Embryonic facial prominence (tissue), 1 donor: ENCODE measurements at regions not wholly inside any gene's neighbourhood (a gene's known extent, or its start where the extent isn't known, plus 50 kb on each side); places are given as distances from the start of the nearest gene placed in this dataset.
"Not testable (repeated sequence)": the region's sequence is repeated elsewhere in the genome, so short reads cannot be mapped to it uniquely, and the experiment has no call there.

ENCODE experiments used
- DNase-seq: peaks from one replicate; pipeline ENCODE4 v3.0.0-alpha.2; 2016; ENCODE audit errors: extremely low spot score

DNA sequence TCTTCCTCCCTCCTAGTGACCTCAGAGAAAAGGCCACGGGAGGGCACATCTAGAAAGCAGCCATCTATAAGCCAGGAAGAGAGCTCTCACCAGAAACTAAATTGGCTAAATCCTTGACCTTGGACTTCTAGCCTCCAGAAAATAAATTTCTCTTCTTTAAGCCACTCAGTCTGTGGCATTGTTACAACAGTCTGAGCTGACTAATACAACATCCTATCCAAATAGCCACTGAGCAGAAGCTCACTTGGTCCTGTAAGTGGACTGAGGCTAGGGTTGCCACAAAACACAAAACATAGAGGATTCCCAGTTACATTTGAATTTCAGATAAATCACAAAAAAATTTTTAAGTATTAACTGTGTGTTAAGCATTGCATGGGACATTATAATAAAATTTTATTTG, 383.4 kb downstream of the MLLT3 start:
- no peak for DNase-seq

DNA sequence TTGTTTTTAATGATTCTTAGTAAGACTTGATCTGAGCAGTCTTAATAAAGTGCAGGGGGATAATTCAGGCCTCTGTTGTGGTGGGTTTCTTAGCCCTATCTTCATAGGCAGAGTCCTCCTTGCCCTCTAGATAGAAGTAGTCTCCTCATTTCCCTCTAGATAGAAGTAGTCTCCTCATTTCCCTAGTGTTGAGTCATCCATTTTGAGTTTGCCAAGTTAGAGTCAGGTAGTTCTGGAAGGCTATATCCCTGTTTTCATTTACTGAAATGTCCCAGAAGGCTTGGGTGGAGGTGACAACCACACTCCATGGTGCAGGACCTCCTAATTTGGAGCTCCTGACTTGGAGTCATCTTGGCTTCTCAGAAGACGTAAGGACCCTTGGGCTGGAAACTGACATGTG, 384.6 kb downstream of the MLLT3 start:
- DNase-seq = no peak

DNA sequence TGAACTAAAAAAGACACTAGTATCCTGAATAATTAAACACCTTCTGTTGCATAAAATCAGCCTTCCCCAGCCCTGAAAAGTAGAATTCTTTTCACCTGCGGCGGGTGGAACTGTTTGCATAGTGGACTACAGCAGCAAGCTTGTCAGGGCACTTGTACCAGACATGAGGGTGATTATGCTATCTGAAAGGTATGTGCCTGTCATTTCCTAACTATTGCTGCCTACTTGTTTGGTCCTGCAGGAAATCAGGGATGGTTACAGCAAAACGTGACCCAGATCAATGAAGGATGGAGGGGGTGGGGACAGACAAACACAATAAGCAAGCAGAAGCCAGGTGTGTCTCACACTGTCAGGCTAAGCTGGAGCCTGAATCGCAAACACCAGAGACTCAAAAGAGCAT, 385.6 kb downstream of the MLLT3 start:
- DNase-seq = no peak

- not testable (repeated sequence) for DNase-seq
These were observed 387.1 kb downstream of the MLLT3 start for GRCh38 chr9:20235206-20235605.

DNA sequence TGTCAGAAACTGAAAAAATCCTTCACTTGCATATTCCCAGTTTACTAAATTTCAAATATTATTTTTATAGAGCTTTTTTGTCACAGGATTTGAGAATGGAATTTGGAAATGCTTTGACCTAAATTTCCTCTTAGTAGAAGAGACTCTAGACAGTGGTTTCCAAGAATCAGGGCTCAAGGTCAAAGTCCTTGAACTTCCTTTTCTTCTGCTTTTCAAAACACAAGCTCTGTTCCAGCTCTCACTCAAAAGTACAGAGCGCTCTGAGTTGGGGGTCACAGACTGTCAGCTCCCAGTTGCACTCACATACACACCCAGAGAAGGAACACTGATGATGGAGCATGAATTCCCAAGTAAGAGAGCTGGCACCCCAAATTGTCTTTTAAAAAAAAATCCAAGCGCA, 394.2 kb downstream of the MLLT3 start:
- DNase-seq = no peak

GRCh38 chr9:20227166-20227874, 395.0 kb downstream of the MLLT3 start:
- no peak for DNase-seq

- DNase-seq = no peak
These were observed 396.0 kb downstream of the MLLT3 start for GRCh38 chr9:20226345-20226744.

DNA sequence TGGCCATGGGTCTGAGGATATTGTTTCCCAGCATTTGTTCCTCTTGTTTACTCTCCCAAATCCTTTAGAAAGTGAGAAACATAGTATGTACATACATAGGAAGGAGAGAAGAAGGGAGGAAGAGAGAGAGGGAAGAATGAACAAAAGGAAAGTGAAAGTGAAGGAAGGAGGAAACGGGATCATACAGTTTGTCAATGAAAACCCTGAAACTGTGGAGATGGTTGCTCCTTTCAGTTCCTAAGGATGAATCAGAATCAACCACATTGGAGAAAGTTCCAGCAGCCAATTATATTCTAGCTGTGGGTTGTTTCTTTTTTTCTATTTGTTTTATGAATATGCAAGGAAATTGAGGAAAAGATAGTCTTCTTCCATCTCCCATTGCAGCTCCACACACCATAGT, 396.5 kb downstream of the MLLT3 start:
- DNase-seq = no peak

DNA sequence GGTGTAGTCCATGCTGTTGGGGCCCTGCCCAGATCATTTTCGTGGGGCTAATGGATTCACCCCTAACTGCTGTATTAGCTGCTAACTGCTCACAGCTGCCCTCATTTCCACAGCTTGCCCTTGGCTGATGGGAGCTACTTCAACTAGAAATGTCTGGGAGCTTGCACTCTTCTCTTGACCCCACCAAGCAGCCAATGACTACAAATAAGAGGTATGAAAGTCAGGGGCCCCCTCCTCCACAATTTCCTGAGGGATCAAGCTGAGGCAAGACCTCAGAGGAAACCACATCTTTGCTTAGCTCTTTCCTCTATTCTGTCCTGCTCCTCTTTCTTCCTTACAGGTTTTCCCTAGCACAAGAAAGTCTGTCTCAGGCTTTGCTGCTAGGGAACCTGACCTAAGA, 397.5 kb downstream of the MLLT3 start:
- no peak for DNase-seq

DNA sequence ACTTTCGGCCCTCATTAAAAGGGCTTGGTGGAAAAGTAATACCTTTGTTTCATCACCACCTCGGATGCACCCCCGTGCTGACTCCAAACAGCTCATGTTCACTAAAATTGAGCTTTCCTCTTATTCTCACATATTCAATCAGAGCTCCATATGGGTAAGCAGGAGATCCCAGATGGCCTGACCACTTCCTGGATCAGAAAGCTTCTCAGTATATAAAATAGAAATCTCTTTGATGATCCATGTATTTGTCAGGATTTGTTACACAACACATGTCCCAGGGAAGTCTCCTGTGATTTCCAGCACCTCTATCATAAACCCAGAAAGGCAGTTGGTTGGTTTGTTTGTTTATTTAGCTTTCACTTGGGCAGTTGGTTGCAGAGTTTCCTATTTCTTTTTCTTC, 402.0 kb downstream of the MLLT3 start:
- DNase-seq = no peak

DNA sequence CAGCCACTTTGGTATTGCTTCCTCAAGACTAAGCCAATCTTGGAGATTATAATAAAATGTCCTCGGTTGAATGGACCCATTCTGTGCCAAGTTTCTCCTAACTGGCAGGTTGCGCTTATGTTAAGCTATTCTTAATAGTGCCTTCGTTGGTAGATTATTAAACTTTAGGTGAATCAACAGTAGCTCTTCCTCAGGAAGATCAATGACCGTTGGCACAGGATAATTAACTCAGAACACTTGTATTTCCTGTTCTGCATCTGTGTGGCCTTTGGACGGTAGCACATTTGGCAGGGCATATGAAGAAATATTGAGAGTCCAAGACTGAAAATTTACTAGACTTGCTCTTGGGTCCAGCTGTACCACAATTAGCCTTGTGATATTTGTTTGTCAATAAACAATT, 402.9 kb downstream of the MLLT3 start:
- DNase-seq = no peak

GRCh38 chr9:20217596-20217995, 404.7 kb downstream of the MLLT3 start:
- DNase-seq = no peak

DNA sequence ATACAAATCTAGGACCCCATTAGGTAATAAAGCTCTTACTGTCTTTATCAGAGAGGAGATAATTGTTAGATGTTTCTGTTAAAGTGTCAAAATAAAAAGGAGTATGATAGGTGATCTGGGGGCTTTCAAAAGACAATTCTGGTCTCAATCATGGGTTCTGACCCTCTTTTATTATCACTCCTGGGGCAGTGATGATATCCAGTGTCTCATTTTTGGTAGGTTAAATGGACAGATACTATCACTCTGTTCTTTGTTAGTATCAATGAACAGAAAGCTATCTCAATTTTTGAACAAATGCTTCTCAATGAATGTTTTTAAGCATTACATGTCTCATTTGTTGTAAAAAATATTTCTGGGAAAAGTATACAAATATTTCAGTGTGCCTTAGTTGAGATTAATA, 405.9 kb downstream of the MLLT3 start:
- no peak for DNase-seq

GRCh38 chr9:20215552-20215951, 406.7 kb downstream of the MLLT3 start:
- no peak for DNase-seq

- no peak for DNase-seq
These were observed 409.5 kb downstream of the MLLT3 start for GRCh38 chr9:20212806-20213205.

- no peak for DNase-seq
These were observed 412.6 kb downstream of the MLLT3 start for GRCh38 chr9:20209391-20210340.

DNA sequence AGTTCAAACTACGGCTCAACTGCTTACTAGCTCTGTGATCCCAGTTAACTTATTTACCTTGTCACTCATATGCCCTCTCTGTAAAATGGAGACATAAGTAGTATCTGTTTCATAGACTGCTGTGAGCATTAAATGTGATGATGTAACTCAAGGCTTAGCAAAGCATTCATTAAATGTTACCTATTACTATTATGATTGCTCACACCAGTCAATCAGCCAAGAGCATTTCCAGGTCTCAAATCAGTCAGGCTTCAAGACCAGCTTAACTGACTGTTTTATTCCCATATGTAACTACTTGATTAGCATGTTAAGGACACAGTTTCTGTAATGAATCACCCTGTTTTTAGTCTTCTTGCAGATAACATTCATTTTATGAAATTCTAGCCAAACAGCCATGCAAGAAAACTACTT, 413.3 kb downstream of the MLLT3 start:
- no peak for DNase-seq

DNA sequence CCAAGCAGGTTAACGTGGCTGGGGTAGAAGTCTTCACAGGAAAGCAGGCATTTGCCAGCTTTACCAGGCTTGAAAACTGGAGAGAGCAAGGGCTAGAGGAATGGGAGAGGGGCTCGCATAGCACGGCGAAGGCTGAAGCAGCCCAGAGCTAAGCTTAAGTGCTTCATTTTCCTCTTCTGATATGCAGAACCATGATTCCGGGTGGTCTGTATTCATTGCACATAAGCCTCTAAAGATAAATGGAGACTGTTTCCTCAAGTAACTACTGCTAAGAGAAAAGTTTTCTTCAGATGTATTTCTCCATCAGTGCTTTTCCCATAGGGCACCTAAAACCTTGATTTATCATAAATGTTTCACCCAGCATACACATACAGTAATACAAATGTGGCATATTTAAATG, 414.1 kb downstream of the MLLT3 start:
- no peak for DNase-seq

GRCh38 chr9:20207176-20207575, 415.1 kb downstream of the MLLT3 start:
- no peak for DNase-seq

DNA sequence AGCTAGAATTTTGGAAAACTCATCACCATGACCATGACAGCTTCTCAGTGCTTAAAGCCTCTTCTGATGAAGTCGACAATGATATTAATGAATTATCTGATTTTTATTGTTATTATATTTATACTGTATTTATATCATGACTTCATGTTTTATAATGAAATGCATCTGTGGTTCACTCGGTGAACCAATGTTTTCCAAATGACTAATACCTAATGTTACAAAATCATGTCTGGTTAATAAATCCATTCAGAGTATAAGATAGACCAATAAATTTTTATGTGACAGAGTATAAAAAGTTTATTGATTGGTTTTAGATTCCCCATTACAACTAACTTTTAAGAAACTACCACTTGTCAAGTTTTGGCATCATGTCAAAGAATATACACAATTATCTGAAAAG, 416.5 kb downstream of the MLLT3 start:
- no peak for DNase-seq

DNA sequence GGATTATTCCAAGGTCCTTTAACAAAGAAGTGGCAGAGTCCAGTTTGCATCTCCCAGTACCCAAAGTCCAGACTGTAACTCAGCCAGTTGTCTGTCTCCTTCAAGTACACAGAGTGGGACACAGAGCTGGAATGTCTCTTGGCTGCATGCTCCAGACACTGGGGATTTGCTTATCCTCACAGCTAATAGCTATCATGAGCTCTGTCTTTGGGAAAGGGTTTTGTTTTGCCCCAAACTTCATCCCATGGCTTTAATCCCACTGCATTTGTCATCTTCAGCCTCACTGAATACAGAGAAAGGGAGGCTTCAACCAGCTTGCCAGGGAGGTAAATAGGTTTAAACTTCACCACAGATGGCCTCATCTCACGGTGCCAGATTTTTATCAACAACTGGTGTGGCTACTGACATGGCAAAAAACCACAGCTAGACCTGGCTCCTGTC, 412.2 kb upstream of the SLC24A2 start:
- no peak for DNase-seq

GRCh38 chr9:20200581-20200980, 411.7 kb upstream of the SLC24A2 start:
- no peak for DNase-seq

GRCh38 chr9:20199111-20199510, 410.3 kb upstream of the SLC24A2 start:
- no peak for DNase-seq
